SHP77 (cell line): ENCODE measurements at regions not wholly inside any gene's neighbourhood (a gene's known extent, or its start where the extent isn't known, plus 50 kb on each side); places are given as distances from the start of the nearest gene placed in this dataset.
"Not testable (repeated sequence)": the region's sequence is repeated elsewhere in the genome, so short reads cannot be mapped to it uniquely, and the experiment has no call there.

Experiments
- DNase-seq, 2 experiments: peaks; one replicate each; lab custom pipeline; 2025; lab: John Stamatoyannopoulos, UW

GRCh38 chr12:23368590-23368989, 580.9 kb downstream of the SOX5 start:
- no peak for DNase-seq

GRCh38 chr12:23375621-23376020, 573.8 kb downstream of the SOX5 start:
- DNase-seq, result no peak

- no peak for DNase-seq
Observed at GRCh38 chr12:23376238-23376637, 573.2 kb downstream of the SOX5 start.

GRCh38 chr12:23380419-23381100, 568.9 kb downstream of the SOX5 start:
- no peak for DNase-seq

- not testable (repeated sequence) for DNase-seq
Observed at GRCh38 chr12:23388898-23389297, 560.6 kb downstream of the SOX5 start.

GRCh38 chr12:23389315-23389714, 560.2 kb downstream of the SOX5 start:
- not testable (repeated sequence) for DNase-seq

- no peak for DNase-seq
Observed at GRCh38 chr12:23399402-23399933, 550.0 kb downstream of the SOX5 start.

- DNase-seq, result no peak
Observed at GRCh38 chr12:23415180-23415579, 534.3 kb downstream of the SOX5 start.

GRCh38 chr12:23421556-23421955, 527.9 kb downstream of the SOX5 start:
- no peak for DNase-seq

- DNase-seq, result no peak
Observed at GRCh38 chr12:23423097-23423687, 526.3 kb downstream of the SOX5 start.

- DNase-seq, result no peak
Observed at GRCh38 chr12:23423796-23424195, 525.7 kb downstream of the SOX5 start.

- no peak for DNase-seq
Observed at GRCh38 chr12:23424685-23425084, 524.8 kb downstream of the SOX5 start.

GRCh38 chr12:23426328-23426727, 523.1 kb downstream of the SOX5 start:
- no peak for DNase-seq

GRCh38 chr12:23428758-23429157, 520.7 kb downstream of the SOX5 start:
- DNase-seq, result no peak

- no peak for DNase-seq
Observed at GRCh38 chr12:23431006-23431405, 518.5 kb downstream of the SOX5 start.

- DNase-seq, result no peak
Observed at GRCh38 chr12:23433121-23433520, 516.3 kb downstream of the SOX5 start.

- DNase-seq, result no peak
Observed at GRCh38 chr12:23434154-23434553, 515.3 kb downstream of the SOX5 start.

GRCh38 chr12:23446746-23447145, 502.7 kb downstream of the SOX5 start:
- peak; percentile 55 to 71 for DNase-seq

- no peak for DNase-seq
Observed at GRCh38 chr12:23450810-23451209, 498.7 kb downstream of the SOX5 start.

GRCh38 chr12:23455283-23455682, 494.2 kb downstream of the SOX5 start:
- DNase-seq, result no peak

- no peak for DNase-seq
Observed at GRCh38 chr12:23458640-23459039, 490.8 kb downstream of the SOX5 start.

- no peak for DNase-seq
Observed at GRCh38 chr12:23462546-23462945, 486.9 kb downstream of the SOX5 start.

GRCh38 chr12:23463172-23463571, 486.3 kb downstream of the SOX5 start:
- DNase-seq, result no peak
